SK-N-SH (cell line): ENCODE measurements at regions not wholly inside any gene's neighbourhood (a gene's known extent, or its start where the extent isn't known, plus 50 kb on each side); places are given as distances from the start of the nearest gene placed in this dataset.

Experiments
- CTCF ChIA-PET: fragments of 300-600, 350-600 bp; formaldehyde crosslinking; extraction: SDS; loops from one replicate; lab custom pipeline; 2021; lab: Yijun Ruan, JAX
- POLR2A ChIA-PET: fragments of 350-600 bp; sonication (Branson Sonifier 250); formaldehyde crosslinking; extraction: SDS; loops from one replicate; lab custom pipeline; 2020; ENCODE audit warnings: antibody characterized with exemption, inconsistent platforms; lab: Yijun Ruan, JAX
- DNase-seq: peaks from one replicate; pipeline ENCODE4 v3.0.0; 2012
- H2AFZ ChIP-seq: fragments of 200-600 bp; sonication (generic); 2 replicates; pipeline ENCODE4 v1.8.1; 2016; ENCODE audit warnings: antibody characterized with exemption, mild to moderate bottlenecking, low read depth
- H3F3A ChIP-seq: fragments of 200-600 bp; sonication (generic); replicated peaks from 2 replicates; pipeline ENCODE3; 2016; ENCODE audit warnings: antibody characterized with exemption, mild to moderate bottlenecking; ENCODE audit not compliant: insufficient read depth
- H3K27ac ChIP-seq, 2 experiments: fragments of 200-500 bp in 1 of 2; fragments of 200-600 bp in 1 of 2; sonication (Bioruptor generic) in 1 of 2; sonication (generic), shearing (Covaris generic) in 1 of 2; 2 replicates each; pipeline versions ENCODE4 v1.5.1 to v1.6.1; 2014 to 2016; ENCODE audit warnings: low read depth in 2 of 2, inconsistent platforms in 1 of 2, low read length in 1 of 2, mild to moderate bottlenecking in 1 of 2, mixed read lengths in 1 of 2
- H3K27me3 ChIP-seq: fragments of 200-600 bp; sonication (generic), shearing (Covaris generic); 2 replicates; pipeline ENCODE4 v1.6.1; 2016; ENCODE audit warnings: mixed run types; ENCODE audit not compliant: insufficient read depth
- H3K36me3 ChIP-seq, 2 experiments: fragments of 200-500 bp in 1 of 2; fragments of 200-600 bp in 1 of 2; sonication (Bioruptor generic) in 1 of 2; sonication (generic) in 1 of 2; replicated peaks in 1 of 2; 2 replicates each; pipeline versions ENCODE3 to v1.5.1; 2014 to 2016; ENCODE audit warnings: low read length in 1 of 2, mild to moderate bottlenecking in 1 of 2; ENCODE audit not compliant: insufficient read depth in 2 of 2, control insufficient read depth in 1 of 2
- H3K4me1 ChIP-seq, 2 experiments: fragments of 200-500 bp in 1 of 2; fragments of 200-600 bp in 1 of 2; sonication (Bioruptor generic) in 1 of 2; sonication (generic), shearing (Covaris generic) in 1 of 2; 2 replicates each; pipeline versions ENCODE4 v1.5.1 to v1.6.1; 2014 to 2016; ENCODE audit warnings: low read depth in 1 of 2, low read length in 1 of 2, mixed run types in 1 of 2; ENCODE audit not compliant: insufficient read depth in 2 of 2, control insufficient read depth in 1 of 2
- H3K4me2 ChIP-seq: fragments of 200-600 bp; sonication (generic), shearing (Covaris generic); 2 replicates; pipeline ENCODE4 v1.6.1; 2017; ENCODE audit warnings: mixed run types
- H3K4me3 ChIP-seq, 2 experiments: fragments of 200-500 bp in 1 of 2; fragments of 200-600 bp in 1 of 2; sonication (Bioruptor generic) in 1 of 2; sonication (generic), shearing (Covaris generic) in 1 of 2; 2 replicates each; pipeline versions ENCODE4 v1.5.1 to v1.8.1; 2014 to 2016; ENCODE audit warnings: low read depth in 2 of 2, inconsistent platforms in 1 of 2, low read length in 1 of 2, mild to moderate bottlenecking in 1 of 2, mixed read lengths in 1 of 2, moderate library complexity in 1 of 2
- H3K79me2 ChIP-seq: fragments of 200-600 bp; sonication (generic); 2 replicates; pipeline ENCODE4 v1.8.1; 2017; ENCODE audit warnings: mild to moderate bottlenecking; ENCODE audit not compliant: insufficient read depth
- H3K9ac ChIP-seq: fragments of 200-600 bp; sonication (generic); 2 replicates; pipeline ENCODE4 v1.6.1; 2017; ENCODE audit warnings: mixed run types
- H3K9me2 ChIP-seq: fragments of 200-600 bp; sonication (generic); 2 replicates; pipeline ENCODE4 v1.6.1; 2017; ENCODE audit warnings: mixed run types
- H3K9me3 ChIP-seq: fragments of 200-600 bp; sonication (generic); 2 replicates; pipeline ENCODE4 v1.6.1; 2017; ENCODE audit warnings: mixed run types, mild to moderate bottlenecking, moderate library complexity
- H4K20me1 ChIP-seq: fragments of 200-600 bp; sonication (generic); 2 replicates; pipeline ENCODE4 v1.6.1; 2017; ENCODE audit warnings: mild to moderate bottlenecking, mixed run types; ENCODE audit not compliant: insufficient read depth
- ELF1 ChIP-seq: IDR thresholded peaks from 2 replicates; pipeline ENCODE4 v1.4.0; 2012
- EP300 ChIP-seq, 2 experiments: IDR thresholded peaks; 2 replicates each; pipeline versions ENCODE4 v1.4.0 to v1.6.1; 2012; ENCODE audit warnings: borderline replicate concordance in 1 of 2, low read depth in 1 of 2, low read length in 1 of 2
- EZH2phosphoT487 ChIP-seq: fragments of 200-600 bp; sonication (generic); IDR thresholded peaks from 2 replicates; pipeline ENCODE4 v1.6.1; 2017; ENCODE audit warnings: low read depth, mixed run types, mild to moderate bottlenecking, antibody characterized with exemption, moderate library complexity, borderline replicate concordance
- FOXJ3 ChIP-seq: sonication (generic); formaldehyde crosslinking; IDR thresholded peaks from 2 replicates; pipeline ENCODE4 v1.5.1; 2020; ENCODE audit warnings: mild to moderate bottlenecking, missing genetic modification reagents
- FOXM1 ChIP-seq: IDR thresholded peaks from 2 replicates; pipeline ENCODE4 v1.4.0; 2012; ENCODE audit warnings: low read depth, mild to moderate bottlenecking
- GABPA ChIP-seq: IDR thresholded peaks from 2 replicates; pipeline ENCODE4 v1.4.0; 2012; ENCODE audit warnings: low read depth, mild to moderate bottlenecking
- GATA2 ChIP-seq: sonication (generic); formaldehyde crosslinking; IDR thresholded peaks from 2 replicates; pipeline ENCODE4 v1.5.0; 2020; ENCODE audit warnings: mild to moderate bottlenecking, missing genetic modification reagents
- JUND ChIP-seq: IDR thresholded peaks from 2 replicates; pipeline ENCODE4 v1.4.0; 2012
- NFIC ChIP-seq: IDR thresholded peaks from 2 replicates; pipeline ENCODE4 v1.4.0; 2012; ENCODE audit warnings: borderline replicate concordance
- NRF1 ChIP-seq: IDR thresholded peaks from 2 replicates; pipeline ENCODE4 v1.6.1; 2012; ENCODE audit warnings: low read depth, mild to moderate bottlenecking, low read length
- POLR2AphosphoS5 ChIP-seq: IDR thresholded peaks from 2 replicates; pipeline ENCODE4 v1.6.1; 2012; ENCODE audit warnings: low read depth, low read length
- RAD21 ChIP-seq: IDR thresholded peaks from 2 replicates; pipeline ENCODE4 v1.6.1; 2012; ENCODE audit warnings: mild to moderate bottlenecking, low read length
- RCOR1 ChIP-seq: fragments of 150-350 bp; IDR thresholded peaks from 2 replicates; pipeline ENCODE4 v1.6.1; 2017; ENCODE audit warnings: antibody characterized with exemption, low read length
- RXRA ChIP-seq: IDR thresholded peaks from 2 replicates; pipeline ENCODE4 v1.4.0; 2012; ENCODE audit warnings: low read depth, mild to moderate bottlenecking, borderline replicate concordance
- SIN3A ChIP-seq: IDR thresholded peaks from 2 replicates; pipeline ENCODE4 v1.6.1; 2012; ENCODE audit warnings: low read depth, mild to moderate bottlenecking, low read length, moderate library complexity, borderline replicate concordance
- TCF12 ChIP-seq: IDR thresholded peaks from 2 replicates; pipeline ENCODE4 v1.4.0; 2012
- YY1 ChIP-seq: IDR thresholded peaks from 2 replicates; pipeline ENCODE4 v1.4.0; 2012; ENCODE audit warnings: low read depth, mild to moderate bottlenecking
- WGBS: methylation state at CpG from one replicate; pipeline ENCODE4 v1.1.6; 2017; ENCODE audit warnings: low lambda C conversion rate; 5-methylcytosine and 5-hydroxymethylcytosine counted together
- TF ChIP-seq, protein P1 (sequence below): IDR thresholded peaks from 2 replicates; pipeline ENCODE4 v1.4.0; 2012; ENCODE audit warnings: low read depth
- TF ChIP-seq, protein P2 (sequence below): IDR thresholded peaks from 2 replicates; pipeline ENCODE4 v1.4.0; 2012; ENCODE audit warnings: low read depth, borderline replicate concordance
- TF ChIP-seq, protein P3 (sequence below): fragments of 150-350 bp; IDR thresholded peaks from 2 replicates; pipeline ENCODE4 v1.6.1; 2016; ENCODE audit warnings: mild to moderate bottlenecking, low read depth, low read length
- TF ChIP-seq, protein P4 (sequence below): IDR thresholded peaks from 2 replicates; pipeline ENCODE4; 2012

DNA sequence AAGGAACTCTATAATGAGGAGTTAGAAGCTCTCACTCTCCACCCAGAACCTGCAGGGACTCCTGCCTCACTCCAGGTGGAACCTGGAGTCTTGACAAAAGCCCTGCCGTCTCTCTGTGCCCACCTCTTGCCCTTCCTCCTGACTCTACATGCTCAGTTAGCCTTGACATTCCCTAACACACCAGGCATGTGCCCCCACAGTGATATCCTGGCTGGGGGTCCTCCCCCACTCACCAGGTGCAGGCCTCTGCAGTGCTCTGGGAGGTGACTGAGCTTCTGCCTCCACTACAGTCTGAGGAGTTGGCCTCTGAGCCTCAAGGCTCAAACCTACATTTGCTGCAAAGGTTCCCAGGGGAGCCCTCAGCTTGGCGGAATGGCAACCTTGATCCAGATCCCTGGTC lies 300.7 kb downstream of the ADGRD1 start:
- H3K4me1 ChIP-seq: no peaks in the 10 kb centered on the region; a peak in 1 of 4 replicates
- H2AFZ ChIP-seq: no peak overlapping the region
- POLR2A ChIA-PET: no interaction called here
- CTCF ChIA-PET: no interaction called here
- H3K9ac ChIP-seq: no peak overlapping the region
- no peaks in the 10 kb centered on the region for H4K20me1 ChIP-seq
- H3K36me3 ChIP-seq: no peaks in the 10 kb centered on the region
- H3K9me3 ChIP-seq: no peaks in the 10 kb centered on the region
- DNase-seq: no peak
- no peaks in the 10 kb centered on the region for H3K9me2 ChIP-seq
- 24% methylated on average over 2 of the region's 2 CpGs for WGBS
- TF ChIP-seq YY1 (no peak), RXRA (no peak), NRF1 (no peak), NFIC (no peak), EP300 (IDR thresholded peaks at IDR 0.05; ENCODE audit: borderline replicate concordance in 1 of 2, low read depth in 1 of 2, low read length in 1 of 2) (no peak), FOXJ3 (no peak), GABPA (no peak), RCOR1 (no peak), ELF1 (no peak), SIN3A (no peak)
- TF ChIP-seq, protein P1, sequence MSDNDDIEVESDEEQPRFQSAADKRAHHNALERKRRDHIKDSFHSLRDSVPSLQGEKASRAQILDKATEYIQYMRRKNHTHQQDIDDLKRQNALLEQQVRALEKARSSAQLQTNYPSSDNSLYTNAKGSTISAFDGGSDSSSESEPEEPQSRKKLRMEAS: no peak
- TF ChIP-seq, protein P2, sequence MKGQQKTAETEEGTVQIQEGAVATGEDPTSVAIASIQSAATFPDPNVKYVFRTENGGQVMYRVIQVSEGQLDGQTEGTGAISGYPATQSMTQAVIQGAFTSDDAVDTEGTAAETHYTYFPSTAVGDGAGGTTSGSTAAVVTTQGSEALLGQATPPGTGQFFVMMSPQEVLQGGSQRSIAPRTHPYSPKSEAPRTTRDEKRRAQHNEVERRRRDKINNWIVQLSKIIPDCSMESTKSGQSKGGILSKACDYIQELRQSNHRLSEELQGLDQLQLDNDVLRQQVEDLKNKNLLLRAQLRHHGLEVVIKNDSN: no peak
- TF ChIP-seq, protein P3, sequence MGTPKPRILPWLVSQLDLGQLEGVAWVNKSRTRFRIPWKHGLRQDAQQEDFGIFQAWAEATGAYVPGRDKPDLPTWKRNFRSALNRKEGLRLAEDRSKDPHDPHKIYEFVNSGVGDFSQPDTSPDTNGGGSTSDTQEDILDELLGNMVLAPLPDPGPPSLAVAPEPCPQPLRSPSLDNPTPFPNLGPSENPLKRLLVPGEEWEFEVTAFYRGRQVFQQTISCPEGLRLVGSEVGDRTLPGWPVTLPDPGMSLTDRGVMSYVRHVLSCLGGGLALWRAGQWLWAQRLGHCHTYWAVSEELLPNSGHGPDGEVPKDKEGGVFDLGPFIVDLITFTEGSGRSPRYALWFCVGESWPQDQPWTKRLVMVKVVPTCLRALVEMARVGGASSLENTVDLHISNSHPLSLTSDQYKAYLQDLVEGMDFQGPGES: no peak
- no peak overlapping the region for H3K4me2 ChIP-seq
- no peak overlapping the region for H3K4me3 ChIP-seq
- H3K79me2 ChIP-seq: no peaks in the 10 kb centered on the region
- no peaks in the 10 kb centered on the region for H3K27me3 ChIP-seq
- no peak overlapping the region for H3K27ac ChIP-seq
- no peaks in the 10 kb centered on the region for H3F3A ChIP-seq

DNA sequence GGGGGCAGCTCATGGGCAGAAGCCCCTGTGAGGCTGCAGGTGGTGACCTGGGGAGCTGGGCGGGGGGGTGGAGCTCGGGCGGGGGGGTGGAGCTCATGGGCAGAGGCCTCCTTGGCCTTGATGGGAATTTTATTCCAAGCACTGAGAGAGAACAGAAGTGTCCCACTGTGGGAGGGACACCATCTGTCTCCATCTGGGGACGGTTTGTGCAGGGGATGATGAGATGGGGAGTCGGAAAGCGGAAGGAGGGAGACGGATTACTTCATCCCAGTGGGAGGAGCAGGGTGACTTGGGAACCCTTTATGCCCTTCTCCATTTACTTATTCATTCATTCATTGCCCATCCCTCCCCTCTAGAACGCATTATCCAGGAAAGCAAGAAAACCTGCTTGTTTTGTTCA lies 304.7 kb downstream of the ADGRD1 start:
- H3K9ac ChIP-seq: no peak overlapping the region
- ChIA-PET POLR2A (interaction anchor here (1.2 kb wide), 1 partner anchor 9 kb away, joined by 3 read pairs; no protein-coding TSS in a partner anchor), CTCF (no interaction called here)
- H3K9me3 ChIP-seq: no peaks in the 10 kb centered on the region
- no peaks in the 10 kb centered on the region for H3K9me2 ChIP-seq
- no peak for TF ChIP-seq JUND
- TF ChIP-seq GATA2 (CRISPR knock-in tag): no peak
- no peak for TF ChIP-seq RXRA
- no peak for TF ChIP-seq FOXM1
- no peak for TF ChIP-seq EZH2phosphoT487
- no peak for TF ChIP-seq RAD21
- no peak for TF ChIP-seq YY1
- TF ChIP-seq TCF12: no peak
- TF ChIP-seq, protein P4, sequence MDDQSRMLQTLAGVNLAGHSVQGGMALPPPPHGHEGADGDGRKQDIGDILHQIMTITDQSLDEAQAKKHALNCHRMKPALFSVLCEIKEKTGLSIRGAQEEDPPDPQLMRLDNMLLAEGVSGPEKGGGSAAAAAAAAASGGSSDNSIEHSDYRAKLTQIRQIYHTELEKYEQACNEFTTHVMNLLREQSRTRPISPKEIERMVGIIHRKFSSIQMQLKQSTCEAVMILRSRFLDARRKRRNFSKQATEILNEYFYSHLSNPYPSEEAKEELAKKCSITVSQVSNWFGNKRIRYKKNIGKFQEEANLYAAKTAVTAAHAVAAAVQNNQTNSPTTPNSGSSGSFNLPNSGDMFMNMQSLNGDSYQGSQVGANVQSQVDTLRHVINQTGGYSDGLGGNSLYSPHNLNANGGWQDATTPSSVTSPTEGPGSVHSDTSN: no peak
- TF ChIP-seq SIN3A: no peak
- TF ChIP-seq POLR2AphosphoS5: no peak
- no peak for TF ChIP-seq NRF1
- no peak for TF ChIP-seq ELF1
- TF ChIP-seq GABPA: no peak
- no peak overlapping the region for H3K27ac ChIP-seq
- H3K4me3 ChIP-seq: no peak overlapping the region
- no peaks in the 10 kb centered on the region for H3K27me3 ChIP-seq
- H3F3A ChIP-seq: no peaks in the 10 kb centered on the region
- H2AFZ ChIP-seq: no peak overlapping the region
- no peak for DNase-seq
- no peaks in the 10 kb centered on the region for H3K79me2 ChIP-seq
- no peak overlapping the region for H3K4me2 ChIP-seq
- peaks cover 0 to 13% of the 10 kb centered on the region in 2 experiments; a peak in 1 of 4 replicates for H3K4me1 ChIP-seq
- WGBS: 46% methylated on average over 8 of the region's 8 CpGs
- no peaks in the 10 kb centered on the region for H3K36me3 ChIP-seq
- H4K20me1 ChIP-seq: no peaks in the 10 kb centered on the region
